A673 (cell line): ENCODE measurements at regions not wholly inside any gene's neighbourhood (a gene's known extent, or its start where the extent isn't known, plus 50 kb on each side); places are given as distances from the start of the nearest gene placed in this dataset.

ENCODE experiments used
- BruUV-seq: library from RNA; stranded (reverse); fragments of 400-500 nt; replicated peaks from 2 replicates; lab custom pipeline; 2021; lab: Mats Ljungman, UMichigan
- CTCF ChIA-PET: fragments of 300-600 bp; sonication (Branson Sonifier 250); formaldehyde crosslinking; loops from one replicate; lab custom pipeline; 2022; ENCODE audit warnings: antibody characterized with exemption; lab: Charles Lee
- POLR2A ChIA-PET: fragments of 300-600 bp; sonication (Branson Sonifier 250); formaldehyde crosslinking; loops from one replicate; lab custom pipeline; 2022; ENCODE audit warnings: antibody characterized with exemption; ENCODE audit not compliant: low non-redundant PET; lab: Charles Lee
- DNase-seq: peaks from one replicate; pipeline ENCODE4 v3.0.0-alpha.2; 2015; ENCODE audit warnings: low spot score
- H3K27ac ChIP-seq: fragments of 200-600 bp; sonication (generic); 2 replicates; pipeline ENCODE4 v1.5.1; 2016; ENCODE audit warnings: mixed run types, low read depth, mild to moderate bottlenecking, mixed read lengths, antibody characterized with exemption, low read length; ENCODE audit not compliant: poor library complexity, severe bottlenecking
- H3K27me3 ChIP-seq: fragments of 200-600 bp; sonication (generic); replicated peaks from 2 replicates; pipeline ENCODE4 v1.6.1; 2017; ENCODE audit warnings: mixed run types, low read depth, mild to moderate bottlenecking, mixed read lengths, antibody characterized with exemption, low read length; ENCODE audit not compliant: insufficient read depth, poor library complexity
- H3K36me3 ChIP-seq: fragments of 200-600 bp; sonication (generic); 2 replicates; pipeline ENCODE4 v1.6.1; 2016; ENCODE audit warnings: mixed run types, mild to moderate bottlenecking, mixed read lengths, antibody characterized with exemption, low read length; ENCODE audit not compliant: insufficient read depth, poor library complexity, severe bottlenecking
- H3K4me1 ChIP-seq: fragments of 200-600 bp; sonication (generic); 2 replicates; pipeline ENCODE4 v1.6.1; 2017; ENCODE audit warnings: mixed run types, mild to moderate bottlenecking, mixed read lengths, antibody characterized with exemption, low read length; ENCODE audit not compliant: insufficient read depth, poor library complexity, severe bottlenecking
- H3K4me3 ChIP-seq: fragments of 200-600 bp; sonication (generic); 2 replicates; pipeline ENCODE4 v1.5.1; 2016; ENCODE audit warnings: low read depth, mixed run types, mild to moderate bottlenecking, mixed read lengths, low read length; ENCODE audit not compliant: poor library complexity, severe bottlenecking
- H3K9me3 ChIP-seq: fragments of 200-600 bp; sonication (generic); 2 replicates; pipeline ENCODE4 v1.6.1; 2016; ENCODE audit warnings: mixed run types, low read depth, mild to moderate bottlenecking, mixed read lengths, antibody characterized with exemption, low read length; ENCODE audit not compliant: poor library complexity, severe bottlenecking
- CTCF ChIP-seq: fragments of 300-800, 200-600 bp; sonication (generic); conservative IDR thresholded peaks from 2 replicates; pipeline ENCODE4 v1.5.1; 2017; ENCODE audit warnings: low read depth, mild to moderate bottlenecking, antibody characterized with exemption, low read length, moderate library complexity, mixed read lengths
- EZH2 ChIP-seq: fragments of 200-600 bp; sonication (generic); IDR thresholded peaks from 2 replicates; pipeline ENCODE4 v1.6.1; 2017; ENCODE audit warnings: borderline replicate concordance, low read depth, mild to moderate bottlenecking, mixed read lengths, antibody characterized with exemption, low read length; ENCODE audit not compliant: poor library complexity, severe bottlenecking
- intact Hi-C: fragments of 100-400 bp; cut with micrococcal nuclease; formaldehyde crosslinking; loops from one replicate; pipeline ENCODE4 v1.10.0; 2022; ENCODE audit not compliant: unreplicated experiment

- POLR2A ChIA-PET, result no interaction called here
Measured at GRCh38 chr1:208312706-208313105, 68.5 kb upstream of the PLXNA2 start.

GRCh38 chr1:208314431-208314830, 70.2 kb upstream of the PLXNA2 start:
- ChIA-PET POLR2A (no interaction called here), CTCF (no interaction called here)
- Histone ChIP-seq H3K4me1 (no peaks in the 10 kb centered on the region), H3K36me3 (no peaks in the 10 kb centered on the region), H3K9me3 (no peaks in the 10 kb centered on the region), H3K27ac (no peak overlapping the region), H3K27me3 (peaks cover 19% of the 10 kb centered on the region), H3K4me3 (no peak overlapping the region)
- no peak for TF ChIP-seq EZH2
- no peak for TF ChIP-seq CTCF
- no TSS peak for BruUV-seq
- intact Hi-C loops, result no loop called here
- no peak for DNase-seq

More at GRCh38 chr1:208312706-208313105, 68.5 kb upstream of the PLXNA2 start:
- intact Hi-C loops, result no loop called here
- Histone ChIP-seq H3K36me3 (no peaks in the 10 kb centered on the region), H3K27me3 (peaks cover 23% of the 10 kb centered on the region), H3K4me3 (no peak overlapping the region), H3K27ac (no peak overlapping the region), H3K4me1 (no peaks in the 10 kb centered on the region), H3K9me3 (no peaks in the 10 kb centered on the region)
- BruUV-seq, result no TSS peak
- TF ChIP-seq EZH2, result no peak
- no peak for TF ChIP-seq CTCF
- DNase-seq, result no peak
- CTCF ChIA-PET, result interaction anchor here (0.6 kb wide), 1 partner anchor 444 kb away, joined by 9 read pairs; no protein-coding TSS in a partner anchor

- POLR2A ChIA-PET, result no interaction called here
Measured at GRCh38 chr1:208318150-208318734, 74.1 kb upstream of the PLXNA2 start.

More at GRCh38 chr1:208318150-208318734, 74.1 kb upstream of the PLXNA2 start:
- Histone ChIP-seq H3K27me3 (peaks cover 13% of the 10 kb centered on the region), H3K9me3 (no peaks in the 10 kb centered on the region), H3K4me3 (no peak overlapping the region), H3K36me3 (no peaks in the 10 kb centered on the region), H3K4me1 (no peaks in the 10 kb centered on the region), H3K27ac (no peak overlapping the region)
- CTCF ChIA-PET, result no interaction called here
- no peak for DNase-seq
- TF ChIP-seq CTCF, result no peak
- no peak for TF ChIP-seq EZH2
- intact Hi-C loops, result no loop called here
- BruUV-seq, result no TSS peak
